ENCODE measurements at regions not wholly inside any gene's neighbourhood (a gene's known extent, or its start where the extent isn't known, plus 50 kb on each side); places are given as distances from the start of the nearest gene placed in this dataset.

- TF ChIP-seq REST (IDR thresholded peaks at IDR 0.05; ENCODE audit: unreplicated experiment) (no peak), ZNF114 (CRISPR knock-in tag; IDR thresholded peaks at IDR 0.05) (no peak), CREB1 (CRISPR knock-in tag; IDR thresholded peaks at IDR 0.05; ENCODE audit: low read depth) (no peak), STAT1 (IDR thresholded peaks at IDR 0.05; ENCODE audit: unreplicated experiment) (no peak), NANOG (IDR thresholded peaks at IDR 0.05; ENCODE audit: borderline replicate concordance) (no peak)
These were observed 206.6 kb downstream of the SHQ1 start (continued) for GRCh38 chr3:72641684-72642083.

- Histone ChIP-seq H3K79me2 (replicated peaks; ENCODE audit: insufficient read depth) (no peaks in the 10 kb centered on the region), H3K4me3 (no peak overlapping the region), H3K4me2 (no peak overlapping the region), H2AFZ (no peak overlapping the region), H3K27me3 (ENCODE audit: insufficient read depth) (no peaks in the 10 kb centered on the region), H3K36me3 (ENCODE audit: insufficient read depth) (no peaks in the 10 kb centered on the region), H3K27ac (ENCODE audit: low read depth) (no peak overlapping the region), H4K20me1 (replicated peaks; ENCODE audit: insufficient read depth) (no peaks in the 10 kb centered on the region), H3K4me1 (ENCODE audit: insufficient read depth) (no peaks in the 10 kb centered on the region), H3K9me2 (ENCODE audit: insufficient read depth) (no peaks in the 10 kb centered on the region), H3F3A (replicated peaks; ENCODE audit: low read depth) (no peaks in the 10 kb centered on the region)
- TF ChIP-seq EZH2 (IDR thresholded peaks at IDR 0.05; ENCODE audit: low read depth, unreplicated experiment) (no peak), STAT1 (IDR thresholded peaks at IDR 0.05; ENCODE audit: unreplicated experiment) (no peak), CTCF (conservative IDR thresholded peaks at IDR 0.05; ENCODE audit: low read depth in 2 of 2) (no peak), ZNF114 (CRISPR knock-in tag; IDR thresholded peaks at IDR 0.05) (no peak), POLR2AphosphoS5 (IDR thresholded peaks at IDR 0.05; ENCODE audit: low read depth) (no peak)
- TF ChIP-seq, protein P1, sequence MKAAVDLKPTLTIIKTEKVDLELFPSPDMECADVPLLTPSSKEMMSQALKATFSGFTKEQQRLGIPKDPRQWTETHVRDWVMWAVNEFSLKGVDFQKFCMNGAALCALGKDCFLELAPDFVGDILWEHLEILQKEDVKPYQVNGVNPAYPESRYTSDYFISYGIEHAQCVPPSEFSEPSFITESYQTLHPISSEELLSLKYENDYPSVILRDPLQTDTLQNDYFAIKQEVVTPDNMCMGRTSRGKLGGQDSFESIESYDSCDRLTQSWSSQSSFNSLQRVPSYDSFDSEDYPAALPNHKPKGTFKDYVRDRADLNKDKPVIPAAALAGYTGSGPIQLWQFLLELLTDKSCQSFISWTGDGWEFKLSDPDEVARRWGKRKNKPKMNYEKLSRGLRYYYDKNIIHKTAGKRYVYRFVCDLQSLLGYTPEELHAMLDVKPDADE (IDR thresholded peaks at IDR 0.05) = no peak
- Mint-ChIP-seq H3K4me3 (no peak overlapping the region), H3K9me3 (no peaks in the 10 kb centered on the region; the same call in 2 of the 3 replicates), H3K27ac (no peak overlapping the region), H3K4me1 (no peaks in the 10 kb centered on the region), H3K27me3 (ENCODE audit: insufficient read depth, low read depth, poor library complexity) (no peaks in the 10 kb centered on the region), H3K36me3 (ENCODE audit: low read depth) (no peaks in the 10 kb centered on the region)
- DNase-seq (ENCODE audit: low spot score) (no peak), ATAC-seq (no peak)
These were observed 207.2 kb downstream of the SHQ1 start for GRCh38 chr3:72641072-72641471.
